WI38 (cell line): ENCODE measurements at regions not wholly inside any gene's neighbourhood (a gene's known extent, or its start where the extent isn't known, plus 50 kb on each side); places are given as distances from the start of the nearest gene placed in this dataset.

Source experiments
- H3K4me3 ChIP-seq: 2 replicates; pipeline ENCODE4 v1.5.1; 2011; ENCODE audit warnings: low read depth, mild to moderate bottlenecking, control low read depth, low read length
- CTCF ChIP-seq: IDR thresholded peaks from 2 replicates; pipeline ENCODE4 v1.5.1; 2012; ENCODE audit warnings: low read depth, mild to moderate bottlenecking, control low read depth, low read length

GRCh38 chr1:81119319-81119718 lies 681.4 kb upstream of the ADGRL2 start:
- TF ChIP-seq CTCF: no peak
- no peak overlapping the region for H3K4me3 ChIP-seq

GRCh38 chr1:81118550-81118949 lies 682.2 kb upstream of the ADGRL2 start:
- no peak overlapping the region for H3K4me3 ChIP-seq

GRCh38 chr1:81115422-81115821 lies 685.3 kb upstream of the ADGRL2 start:
- no peak overlapping the region for H3K4me3 ChIP-seq
- no peak for TF ChIP-seq CTCF

More at GRCh38 chr1:81118550-81118949, 682.2 kb upstream of the ADGRL2 start:
- TF ChIP-seq CTCF: no peak

- no peak overlapping the region for H3K4me3 ChIP-seq
- no peak for TF ChIP-seq CTCF
Measured at GRCh38 chr1:81114191-81114590, 686.5 kb upstream of the ADGRL2 start.

- no peak overlapping the region for H3K4me3 ChIP-seq
- no peak for TF ChIP-seq CTCF
Measured at GRCh38 chr1:81113688-81114087, 687.0 kb upstream of the ADGRL2 start.

- H3K4me3 ChIP-seq: no peak overlapping the region
- no peak for TF ChIP-seq CTCF
Measured at GRCh38 chr1:81111818-81112217, 688.9 kb upstream of the ADGRL2 start.

- no peak for TF ChIP-seq CTCF
- H3K4me3 ChIP-seq: no peak overlapping the region
Measured at GRCh38 chr1:81109038-81109437, 691.7 kb upstream of the ADGRL2 start.
